DMS53 treated with DMSO at 0.1 percent for 48 hours (cell line): ENCODE measurements at regions not wholly inside any gene's neighbourhood (a gene's known extent, or its start where the extent isn't known, plus 50 kb on each side); places are given as distances from the start of the nearest gene placed in this dataset.

Experiments
- DNase-seq: peaks from one replicate; lab custom pipeline; 2025; ENCODE audit not compliant: unreplicated experiment; lab: John Stamatoyannopoulos, UW

DNA sequence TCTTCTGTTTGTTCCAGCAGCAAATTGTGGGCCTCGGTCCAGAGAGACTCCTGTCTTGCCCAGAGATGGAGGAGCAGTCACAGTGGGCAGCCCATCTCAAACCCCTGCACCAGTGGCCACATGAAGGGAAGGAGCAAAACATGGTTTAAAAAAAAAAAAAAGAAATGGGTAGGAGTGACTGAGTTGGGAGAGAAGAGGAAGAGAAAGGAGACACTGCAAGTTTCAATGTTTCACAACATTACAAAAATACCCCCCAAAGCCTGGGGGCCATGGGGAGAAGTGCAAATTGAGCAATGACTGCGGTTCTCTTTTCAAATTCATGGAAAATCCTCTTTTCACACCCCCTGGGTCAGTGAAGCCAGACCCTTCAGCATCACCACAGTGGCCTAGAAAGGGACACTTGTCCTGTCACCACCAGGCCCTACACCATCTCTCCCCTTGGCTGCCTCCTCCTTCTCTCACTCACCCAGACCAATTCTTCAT, 117.1 kb downstream of the ZFP36L2 start:
- no peak for DNase-seq

DNA sequence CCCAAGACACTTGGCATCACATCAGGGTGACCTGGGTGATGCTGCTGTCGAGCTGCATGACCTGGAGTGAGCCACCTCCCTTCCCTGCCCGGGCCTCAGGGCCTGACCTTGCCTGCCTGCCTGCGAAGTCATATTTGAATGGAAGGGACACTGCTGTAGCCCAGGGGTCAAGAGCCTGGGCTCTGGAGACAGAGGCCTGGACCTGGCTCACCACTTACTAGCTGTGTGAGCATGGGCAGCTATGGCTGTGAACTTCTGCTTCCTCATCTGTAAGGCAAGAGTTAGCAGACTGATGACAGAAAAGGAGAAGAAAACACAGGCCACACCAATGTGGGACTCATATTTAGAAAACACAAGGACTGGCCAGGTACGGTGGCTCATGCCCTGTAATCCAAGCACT, 118.7 kb downstream of the ZFP36L2 start:
- DNase-seq = no peak

DNA sequence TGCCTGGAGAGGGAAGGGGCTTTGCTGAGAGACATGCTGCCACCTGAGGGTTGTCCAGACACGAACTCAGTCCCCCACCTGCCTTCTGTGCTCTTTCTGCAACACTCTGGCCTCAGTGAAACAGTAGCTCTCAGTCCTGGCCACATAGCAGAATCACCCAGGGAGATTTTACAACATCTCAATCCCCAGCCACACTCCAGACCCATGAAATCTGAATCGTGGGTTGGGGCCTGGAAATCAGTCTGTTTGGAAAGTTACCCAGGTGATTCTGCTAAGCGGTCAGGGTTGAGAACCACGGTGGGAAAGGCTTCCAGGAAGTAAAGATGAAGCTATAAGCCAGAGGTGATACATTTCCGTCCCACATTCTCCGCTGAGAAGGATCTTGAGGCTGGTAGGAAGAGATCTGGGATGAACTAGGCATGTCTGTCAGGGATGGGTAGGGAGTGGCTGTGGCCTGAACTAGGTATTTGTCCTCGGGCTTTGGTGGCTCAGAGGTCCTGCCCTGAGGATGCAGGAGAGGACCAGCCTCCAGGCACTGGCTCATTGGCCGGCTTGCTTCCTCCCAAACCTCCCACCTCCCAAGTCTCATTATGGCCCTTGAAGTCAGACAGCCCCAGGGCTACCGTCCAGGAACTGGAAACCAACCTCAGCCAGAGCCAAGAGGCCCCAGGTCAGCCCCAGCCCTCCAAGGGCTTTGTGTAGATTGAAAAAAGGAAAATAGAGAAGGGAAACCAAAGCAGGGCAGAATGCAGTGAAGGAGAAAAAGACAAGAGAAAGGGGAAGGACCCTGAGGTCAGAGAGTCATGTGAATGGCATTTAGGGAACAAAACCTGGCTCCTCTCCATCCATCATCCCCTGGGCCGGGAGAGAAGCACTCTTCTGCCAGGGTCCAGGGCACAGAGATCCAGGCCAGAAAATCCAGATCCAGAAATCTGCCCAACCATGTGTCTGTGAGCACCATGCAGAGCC, 119.6 kb downstream of the ZFP36L2 start:
- DNase-seq = no peak

DNA sequence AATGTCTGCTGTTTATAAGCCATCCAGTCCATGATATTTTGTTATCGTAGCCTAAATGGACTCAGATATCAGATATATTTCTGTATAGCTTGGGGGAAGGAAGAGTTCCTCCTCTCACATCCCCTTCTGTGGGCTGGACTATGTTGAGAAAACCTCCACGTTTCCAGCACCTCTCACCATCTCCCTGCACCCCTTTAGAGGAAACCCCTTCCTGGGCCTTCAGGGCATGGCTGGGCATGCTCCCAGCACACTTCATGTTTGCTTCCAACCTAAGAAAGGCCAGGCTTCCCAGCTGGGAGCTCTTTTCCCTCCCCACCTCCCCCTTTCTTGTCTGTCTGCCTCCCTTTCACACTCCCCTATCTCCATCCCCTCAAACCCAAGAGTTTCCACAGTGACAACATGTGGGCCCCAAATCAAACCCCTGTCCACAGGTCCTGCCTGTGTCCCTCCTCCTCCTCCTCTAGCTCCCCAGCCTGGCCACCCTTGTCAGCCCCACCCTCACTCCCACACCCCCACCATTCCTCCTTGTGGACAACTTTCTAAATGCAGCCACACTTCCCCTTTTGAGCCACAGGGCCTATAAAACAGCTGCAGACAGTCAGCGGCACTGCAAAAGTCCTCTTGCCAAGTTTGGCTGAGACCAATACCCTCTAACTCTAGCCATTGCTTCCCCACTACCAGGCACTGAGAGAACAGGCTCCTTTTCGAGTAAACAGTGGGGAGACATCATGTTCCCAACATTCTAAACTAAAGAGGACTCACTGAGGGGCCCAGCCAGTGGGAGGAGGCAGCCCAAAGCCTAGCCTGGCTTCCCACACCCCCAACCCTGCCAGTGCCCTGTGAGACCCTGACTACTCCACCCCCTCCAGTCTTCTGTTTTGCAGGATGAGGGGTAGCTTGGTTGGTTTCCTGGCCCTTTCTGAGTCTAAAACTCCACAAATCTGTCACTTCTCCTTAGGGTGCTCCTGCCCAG, 120.5 kb downstream of the ZFP36L2 start:
- DNase-seq = no peak

DNA sequence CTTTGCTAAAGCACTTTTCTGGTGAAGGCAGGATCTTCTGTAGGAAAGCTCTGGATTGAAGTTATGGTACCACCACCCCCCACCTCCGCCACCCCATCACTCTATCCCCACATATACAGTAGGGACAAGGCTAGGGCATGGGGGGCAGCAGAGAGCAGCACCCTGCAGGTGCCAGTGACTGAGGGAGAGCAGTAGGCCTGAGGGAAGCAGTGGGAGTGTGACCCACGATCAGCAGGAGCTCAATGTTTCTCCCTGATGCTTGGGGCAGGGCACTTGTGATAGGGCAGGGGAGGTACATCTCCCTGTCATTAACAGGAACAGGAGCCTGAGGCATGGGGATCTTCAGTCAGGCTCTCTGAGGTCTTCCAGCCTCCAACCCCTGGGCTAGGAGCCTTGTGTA, 121.6 kb downstream of the ZFP36L2 start:
- no peak for DNase-seq

DNA sequence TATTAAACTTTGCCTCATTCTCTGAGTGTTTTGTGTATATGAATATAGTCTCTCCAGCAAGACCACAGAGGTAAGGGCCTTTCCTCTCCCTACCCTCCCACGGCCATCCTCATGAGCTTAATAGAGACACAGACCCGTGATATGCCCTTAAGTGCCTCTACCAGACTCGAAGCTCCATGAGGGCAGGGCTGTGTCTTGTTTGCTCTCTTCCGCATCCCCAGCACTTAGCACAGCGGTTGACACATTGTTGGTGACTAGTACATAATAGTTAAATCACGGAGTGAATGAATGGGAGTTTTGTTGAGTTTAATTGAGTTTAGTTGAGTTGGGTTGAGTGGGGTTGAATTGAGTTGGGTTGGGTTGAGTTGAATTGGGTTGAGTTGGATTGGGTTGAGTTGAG, 122.3 kb downstream of the ZFP36L2 start:
- DNase-seq = no peak

GRCh38 chr2:43103093-43103404, 123.4 kb downstream of the ZFP36L2 start:
- DNase-seq = no peak

- DNase-seq = no peak
Measured at GRCh38 chr2:43102366-43103092, 123.9 kb downstream of the ZFP36L2 start.

GRCh38 chr2:43101751-43102150, 124.7 kb downstream of the ZFP36L2 start:
- DNase-seq = no peak

DNA sequence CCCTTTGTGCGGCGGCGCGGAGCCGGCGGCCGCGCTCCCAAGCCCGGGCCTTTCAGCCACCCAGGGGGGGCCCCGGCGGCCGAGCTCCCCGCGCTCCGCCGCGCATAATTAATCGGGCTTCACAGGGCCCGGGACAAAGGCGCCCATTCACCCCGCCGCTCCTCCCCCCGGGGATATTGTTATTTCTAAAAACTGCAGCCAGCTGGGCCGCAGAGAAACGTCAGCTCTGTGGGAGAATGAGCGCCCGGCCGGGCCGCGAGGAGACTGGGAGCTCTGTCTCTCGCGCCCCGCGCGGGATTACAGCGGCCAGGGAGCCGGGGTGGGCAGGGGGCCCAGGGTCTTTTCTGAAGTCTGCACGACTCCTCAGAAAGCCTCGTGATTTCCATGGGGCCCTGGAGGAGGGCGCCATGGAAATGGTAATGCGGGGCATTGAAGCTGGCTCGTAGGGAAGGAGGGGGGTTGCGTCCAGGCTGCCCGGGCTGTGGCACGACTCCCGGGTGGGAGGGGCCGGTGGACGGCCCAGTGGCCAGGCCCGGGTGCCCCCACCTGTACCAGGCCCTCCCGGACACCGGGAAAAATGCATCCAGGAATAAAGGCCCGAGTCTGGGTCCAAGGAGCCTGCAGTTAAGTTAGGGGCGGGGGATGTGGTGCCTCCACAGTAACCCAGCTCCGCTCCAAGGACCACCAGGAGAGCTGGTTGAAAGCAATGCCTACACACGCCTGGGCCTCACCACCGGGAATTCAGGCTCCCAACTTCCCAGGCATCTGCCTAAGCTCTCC, 125.3 kb downstream of the ZFP36L2 start:
- no peak for DNase-seq

GRCh38 chr2:43100362-43100882, 126.0 kb downstream of the ZFP36L2 start:
- no peak for DNase-seq

- DNase-seq = no peak
Measured at GRCh38 chr2:43099797-43100196, 126.6 kb downstream of the ZFP36L2 start.

DNA sequence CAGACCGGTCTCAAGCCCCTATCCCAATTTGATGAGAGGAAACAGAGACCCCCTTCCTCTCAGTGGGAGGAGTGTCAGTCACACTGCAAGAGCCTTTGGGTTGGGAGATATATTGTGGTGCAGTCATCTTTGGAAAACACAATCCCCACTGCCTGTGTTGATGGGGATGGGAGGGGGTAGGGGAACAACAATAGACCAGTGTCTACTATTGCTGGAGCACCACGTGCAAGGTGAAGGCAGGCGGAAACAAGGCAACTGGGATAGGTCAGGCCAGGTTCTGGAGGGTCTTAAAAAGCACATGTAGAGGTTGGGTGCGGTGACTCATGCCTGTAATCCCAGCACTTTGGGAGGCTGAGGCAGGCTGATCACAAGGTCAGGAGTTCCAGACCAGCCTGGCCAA, 127.9 kb downstream of the ZFP36L2 start:
- DNase-seq = no peak

DNA sequence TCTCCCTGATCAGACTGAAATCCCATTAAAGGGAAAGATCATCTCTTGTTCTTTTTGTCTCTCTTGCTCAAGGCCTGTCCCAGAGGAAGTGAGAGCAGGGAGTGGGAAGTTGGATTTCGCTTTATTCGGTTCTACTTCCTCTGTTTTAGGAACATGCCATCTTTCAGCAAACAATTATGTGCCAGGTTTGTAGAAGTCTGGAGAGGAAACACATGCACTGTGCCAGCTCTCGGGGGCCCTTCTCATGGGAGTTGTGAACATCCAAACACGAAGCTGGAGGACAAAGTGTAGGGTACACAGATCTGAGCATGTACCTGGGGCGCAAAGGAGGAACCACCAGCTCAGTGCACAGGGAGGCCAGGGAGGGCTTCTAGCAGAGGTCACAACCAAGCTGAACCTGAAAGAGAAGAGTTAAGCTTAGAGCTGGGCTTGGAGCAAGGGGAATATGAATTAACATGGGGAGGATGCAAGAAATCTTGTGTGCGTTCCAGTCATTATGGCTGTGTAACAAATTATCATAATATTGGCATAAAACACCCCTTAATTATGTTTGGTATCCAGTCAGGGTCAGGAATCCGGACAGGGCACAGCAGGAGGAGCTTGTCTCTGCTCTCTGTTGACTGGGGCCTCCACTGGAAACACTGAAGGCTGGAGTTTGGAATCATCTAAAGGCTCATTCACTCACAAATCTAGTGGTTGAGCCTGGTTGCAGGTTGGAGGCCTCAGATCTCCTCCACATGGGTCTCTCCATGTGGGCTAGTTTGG, 128.6 kb downstream of the ZFP36L2 start:
- DNase-seq = no peak

DNA sequence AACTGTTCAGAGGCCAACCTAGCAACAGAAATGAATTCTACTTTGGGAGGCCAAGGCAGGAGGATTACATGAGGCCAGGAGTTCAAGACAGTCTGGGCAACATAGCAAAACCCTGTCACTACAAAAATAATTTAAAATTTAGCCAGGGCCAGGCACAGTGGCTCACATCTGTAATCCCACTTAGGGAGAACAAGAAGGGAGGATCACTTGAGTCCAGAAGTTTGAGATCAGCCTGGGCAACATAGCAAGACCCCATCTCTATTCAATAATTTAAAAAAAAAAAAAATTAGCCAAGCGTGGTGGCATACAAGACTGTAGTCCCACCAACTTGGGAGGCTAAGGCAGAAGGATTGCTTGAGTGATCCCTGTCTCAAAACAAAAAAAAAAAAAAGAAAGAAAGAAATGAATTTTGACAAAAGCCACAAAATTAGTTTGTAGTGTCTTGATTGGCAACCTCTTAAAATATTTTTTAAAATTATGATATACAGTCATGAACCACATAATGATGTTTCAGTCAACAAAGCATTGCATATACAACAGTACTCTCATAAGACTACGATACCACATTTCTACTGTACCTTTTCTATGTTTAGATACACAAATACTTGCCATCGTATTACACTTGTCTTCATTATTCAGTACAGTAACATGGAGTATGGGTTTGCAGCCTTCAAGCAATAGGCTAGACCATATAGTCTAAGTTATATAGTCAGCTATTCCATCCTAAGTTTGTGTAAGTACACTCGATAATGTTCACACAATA, 130.7 kb downstream of the ZFP36L2 start:
- no peak for DNase-seq

- no peak for DNase-seq
Measured at GRCh38 chr2:43092520-43093179, 133.8 kb downstream of the ZFP36L2 start.

DNA sequence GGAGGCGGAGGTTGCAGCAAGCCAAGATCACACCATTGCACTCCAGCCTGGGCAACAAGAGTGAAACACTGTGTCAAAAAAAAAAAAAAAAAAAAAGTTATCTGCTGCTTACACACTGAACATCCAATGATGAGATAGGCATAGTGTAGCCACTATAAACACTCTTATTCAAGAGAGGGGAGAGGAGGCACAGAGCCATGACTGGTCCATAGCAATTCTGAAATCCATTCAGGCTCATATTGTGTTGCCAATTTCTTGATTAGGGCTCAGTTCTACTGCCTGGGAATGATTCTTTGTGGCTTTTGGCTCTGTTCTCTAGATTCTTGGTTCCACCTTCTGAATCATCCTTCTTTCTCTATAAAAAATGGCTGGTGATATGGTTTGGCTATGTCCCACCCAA, 136.1 kb downstream of the ZFP36L2 start:
- no peak for DNase-seq
